Adrenal gland (tissue), 5 donors: ENCODE measurements at regions not wholly inside any gene's neighbourhood (a gene's known extent, or its start where the extent isn't known, plus 50 kb on each side); places are given as distances from the start of the nearest gene placed in this dataset.

Source experiments
- CTCF ChIP-seq, 6 experiments: fragments of 450-650 bp in 4 of 6; fragments of 200-600 bp in 2 of 6; sonication (generic) in 1 of 6; IDR thresholded peaks; 1 replicate in 5 of 6; 2 replicates in 1 of 6; pipeline versions ENCODE4 v1.5.1 to v1.8.0; 2016 to 2021; ENCODE audit warnings: antibody characterized with exemption in 6 of 6, mild to moderate bottlenecking in 2 of 6, moderate library complexity in 1 of 6
- POLR2A ChIP-seq, 2 donors: fragments of 450-650 bp; IDR thresholded peaks; one replicate each; pipeline ENCODE4 v1.6.1; 2017; ENCODE audit warnings: antibody characterized with exemption in 2 of 2, mild to moderate bottlenecking in 2 of 2, moderate library complexity in 1 of 2
- donor health status: DM: no; HTN: no; CAD: no.

- TF ChIP-seq CTCF (IDR thresholded peaks at IDR 0.05): no peak
- no peak for TF ChIP-seq POLR2A (IDR thresholded peaks at IDR 0.05)
Observed at GRCh38 chr4:38275331-38276100, 315.3 kb downstream of the PTTG2 start.
